ENCODE measurements at regions not wholly inside any gene's neighbourhood (a gene's known extent, or its start where the extent isn't known, plus 50 kb on each side); places are given as distances from the start of the nearest gene placed in this dataset.

GRCh38 chr7:81159402-81159801 is 240.6 kb upstream of the SEMA3C start:
- POLR2A ChIA-PET = no interaction called here
- H3K9me3 ChIP-seq (ENCODE audit: control insufficient read depth, insufficient read depth, low read depth, low read length) = no peaks in the 10 kb centered on the region
- H3K4me1 ChIP-seq (ENCODE audit: control insufficient read depth, insufficient read depth, low read length) = peaks cover 18% of the 10 kb centered on the region
- no peak for TF ChIP-seq KLF7 (tag by site-specific recombination; IDR thresholded peaks at IDR 0.05; ENCODE audit: borderline replicate concordance)
- H3K27ac ChIP-seq (ENCODE audit: extremely low read depth, low read depth, low read length) = no peak overlapping the region
- H3K4me3 ChIP-seq (ENCODE audit: low read depth, low read length) = no peak overlapping the region
- no peaks in the 10 kb centered on the region for H3K36me3 ChIP-seq (ENCODE audit: control insufficient read depth in 2 of 2, insufficient read depth in 1 of 2, low read length in 2 of 2)
- CTCF ChIA-PET = no interaction called here

- no peaks in the 10 kb centered on the region for H3K36me3 ChIP-seq (ENCODE audit: control insufficient read depth in 2 of 2, insufficient read depth in 1 of 2, low read length in 2 of 2)
- H3K4me1 ChIP-seq (ENCODE audit: control insufficient read depth, insufficient read depth, low read length) = peaks cover 18% of the 10 kb centered on the region
- no peaks in the 10 kb centered on the region for H3K9me3 ChIP-seq (ENCODE audit: control insufficient read depth, insufficient read depth, low read depth, low read length)
- CTCF ChIA-PET = interaction anchor here (0.7 to 1.0 kb wide), 2 partner anchors 9 to 767 kb away, joined by 3 read pairs; no protein-coding TSS in a partner anchor
- no peak overlapping the region for H3K4me3 ChIP-seq (ENCODE audit: low read depth, low read length)
- POLR2A ChIA-PET = no interaction called here
- no peak overlapping the region for H3K27ac ChIP-seq (ENCODE audit: extremely low read depth, low read depth, low read length)
- TF ChIP-seq KLF8 (tag by site-specific recombination; IDR thresholded peaks at IDR 0.05) (no peak), ZNF830 (tag by site-specific recombination; IDR thresholded peaks at IDR 0.05; ENCODE audit: low read depth) (no peak), YY2 (tag by site-specific recombination; IDR thresholded peaks at IDR 0.05) (no peak), ZNF670 (tag by site-specific recombination; IDR thresholded peaks at IDR 0.05; ENCODE audit: low read depth) (no peak), FEZF1 (tag by site-specific recombination; IDR thresholded peaks at IDR 0.05) (peak; percentile 71), ZNF555 (tag by site-specific recombination; conservative IDR thresholded peaks at IDR 0.05) (no peak), PRDM6 (tag by site-specific recombination; IDR thresholded peaks at IDR 0.05) (peak; percentile 90), GLI4 (tag by site-specific recombination; IDR thresholded peaks at IDR 0.05) (no peak), INSM2 (tag by site-specific recombination; IDR thresholded peaks at IDR 0.05) (no peak), ZNF654 (tag by site-specific recombination; IDR thresholded peaks at IDR 0.05; ENCODE audit: low read depth) (no peak), ZIC2 (tag by site-specific recombination; IDR thresholded peaks at IDR 0.05) (no peak), GLIS1 (tag by site-specific recombination; IDR thresholded peaks at IDR 0.05) (no peak), SCRT1 (tag by site-specific recombination; IDR thresholded peaks at IDR 0.05; ENCODE audit: borderline replicate concordance) (no peak), ZNF514 (tag by site-specific recombination; IDR thresholded peaks at IDR 0.05) (no peak), OVOL3 (tag by site-specific recombination; IDR thresholded peaks at IDR 0.05) (no peak), ZNF707 (tag by site-specific recombination; IDR thresholded peaks at IDR 0.05) (no peak), SALL2 (tag by site-specific recombination; IDR thresholded peaks at IDR 0.05; ENCODE audit: borderline replicate concordance) (no peak), ZNF529 (tag by site-specific recombination; IDR thresholded peaks at IDR 0.05; ENCODE audit: insufficient replicate concordance) (no peak), ZNF610 (tag by site-specific recombination; IDR thresholded peaks at IDR 0.05; ENCODE audit: borderline replicate concordance) (0 out of 2 replicates have a peak, but pooled peaks have one; percentile 26), ZNF175 (tag by site-specific recombination; IDR thresholded peaks at IDR 0.05) (no peak), ZBTB7A (tag by site-specific recombination; IDR thresholded peaks at IDR 0.05; ENCODE audit: low read depth) (no peak), ZNF837 (tag by site-specific recombination; IDR thresholded peaks at IDR 0.05) (no peak), ZNF266 (tag by site-specific recombination; IDR thresholded peaks at IDR 0.05; ENCODE audit: low read depth) (no peak), ZBTB26 (tag by site-specific recombination; optimal IDR thresholded peaks at IDR 0.05) (no peak)
- TF ChIP-seq, protein P1, sequence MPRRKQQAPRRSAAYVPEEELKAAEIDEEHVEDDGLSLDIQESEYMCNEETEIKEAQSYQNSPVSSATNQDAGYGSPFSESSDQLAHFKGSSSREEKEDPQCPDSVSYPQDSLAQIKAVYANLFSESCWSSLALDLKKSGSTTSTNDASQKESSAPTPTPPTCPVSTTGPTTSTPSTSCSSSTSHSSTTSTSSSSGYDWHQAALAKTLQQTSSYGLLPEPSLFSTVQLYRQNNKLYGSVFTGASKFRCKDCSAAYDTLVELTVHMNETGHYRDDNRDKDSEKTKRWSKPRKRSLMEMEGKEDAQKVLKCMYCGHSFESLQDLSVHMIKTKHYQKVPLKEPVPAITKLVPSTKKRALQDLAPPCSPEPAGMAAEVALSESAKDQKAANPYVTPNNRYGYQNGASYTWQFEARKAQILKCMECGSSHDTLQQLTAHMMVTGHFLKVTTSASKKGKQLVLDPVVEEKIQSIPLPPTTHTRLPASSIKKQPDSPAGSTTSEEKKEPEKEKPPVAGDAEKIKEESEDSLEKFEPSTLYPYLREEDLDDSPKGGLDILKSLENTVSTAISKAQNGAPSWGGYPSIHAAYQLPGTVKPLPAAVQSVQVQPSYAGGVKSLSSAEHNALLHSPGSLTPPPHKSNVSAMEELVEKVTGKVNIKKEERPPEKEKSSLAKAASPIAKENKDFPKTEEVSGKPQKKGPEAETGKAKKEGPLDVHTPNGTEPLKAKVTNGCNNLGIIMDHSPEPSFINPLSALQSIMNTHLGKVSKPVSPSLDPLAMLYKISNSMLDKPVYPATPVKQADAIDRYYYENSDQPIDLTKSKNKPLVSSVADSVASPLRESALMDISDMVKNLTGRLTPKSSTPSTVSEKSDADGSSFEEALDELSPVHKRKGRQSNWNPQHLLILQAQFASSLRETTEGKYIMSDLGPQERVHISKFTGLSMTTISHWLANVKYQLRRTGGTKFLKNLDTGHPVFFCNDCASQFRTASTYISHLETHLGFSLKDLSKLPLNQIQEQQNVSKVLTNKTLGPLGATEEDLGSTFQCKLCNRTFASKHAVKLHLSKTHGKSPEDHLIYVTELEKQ (tag by site-specific recombination; IDR thresholded peaks at IDR 0.05; ENCODE audit: borderline replicate concordance) = peak; percentile 33; the same call in 1 of the 2 replicates
- TF ChIP-seq, protein P2, sequence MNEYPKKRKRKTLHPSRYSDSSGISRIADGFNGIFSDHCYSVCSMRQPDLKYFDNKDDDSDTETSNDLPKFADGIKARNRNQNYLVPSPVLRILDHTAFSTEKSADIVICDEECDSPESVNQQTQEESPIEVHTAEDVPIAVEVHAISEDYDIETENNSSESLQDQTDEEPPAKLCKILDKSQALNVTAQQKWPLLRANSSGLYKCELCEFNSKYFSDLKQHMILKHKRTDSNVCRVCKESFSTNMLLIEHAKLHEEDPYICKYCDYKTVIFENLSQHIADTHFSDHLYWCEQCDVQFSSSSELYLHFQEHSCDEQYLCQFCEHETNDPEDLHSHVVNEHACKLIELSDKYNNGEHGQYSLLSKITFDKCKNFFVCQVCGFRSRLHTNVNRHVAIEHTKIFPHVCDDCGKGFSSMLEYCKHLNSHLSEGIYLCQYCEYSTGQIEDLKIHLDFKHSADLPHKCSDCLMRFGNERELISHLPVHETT (tag by site-specific recombination; IDR thresholded peaks at IDR 0.05) = no peak
Measured at GRCh38 chr7:81158189-81158588, 239.3 kb upstream of the SEMA3C start.
